Neural progenitor cell (in vitro differentiated cells): ENCODE measurements at regions not wholly inside any gene's neighbourhood (a gene's known extent, or its start where the extent isn't known, plus 50 kb on each side); places are given as distances from the start of the nearest gene placed in this dataset.

Experiments used
- DNase-seq: peaks from one replicate; pipeline ENCODE4 v3.0.0-alpha.2; 2016; ENCODE audit warnings: low spot score
- H2AFZ ChIP-seq: fragments of 200-600 bp; sonication (generic); replicated peaks from 2 replicates; pipeline ENCODE4 v1.6.1; 2016; ENCODE audit warnings: antibody characterized with exemption
- H3F3A ChIP-seq: fragments of 200-600 bp; sonication (generic); 2 replicates; pipeline ENCODE4 v1.6.1; 2016; ENCODE audit warnings: antibody characterized with exemption, low read depth
- H3K27ac ChIP-seq: fragments of 200-600 bp; sonication (generic); 2 replicates; pipeline ENCODE4 v1.5.1; 2016; ENCODE audit warnings: mild to moderate bottlenecking
- H3K27me3 ChIP-seq: fragments of 200-600 bp; sonication (generic); 2 replicates; pipeline ENCODE4 v1.6.1; 2016; ENCODE audit warnings: mild to moderate bottlenecking, moderate library complexity
- H3K36me3 ChIP-seq: fragments of 200-600 bp; sonication (generic); 2 replicates; pipeline ENCODE4 v1.5.1; 2016
- H3K4me1 ChIP-seq: fragments of 200-600 bp; sonication (generic); 2 replicates; pipeline ENCODE4 v1.6.1; 2016; ENCODE audit warnings: mixed run types
- H3K4me2 ChIP-seq: fragments of 200-600 bp; sonication (generic); 2 replicates; pipeline ENCODE4 v1.6.1; 2016
- H3K4me3 ChIP-seq: fragments of 200-600 bp; sonication (generic); 2 replicates; pipeline ENCODE4 v1.5.1; 2016
- H3K79me2 ChIP-seq: fragments of 200-600 bp; sonication (generic); 2 replicates; pipeline ENCODE4 v1.6.1; 2016; ENCODE audit warnings: low read depth
- H3K9ac ChIP-seq: fragments of 200-600 bp; sonication (generic); 2 replicates; pipeline ENCODE4 v1.6.1; 2016
- H3K9me3 ChIP-seq: fragments of 200-600 bp; sonication (generic); 2 replicates; pipeline ENCODE4 v1.5.1; 2016; ENCODE audit warnings: low read depth
- H4K20me1 ChIP-seq: fragments of 200-600 bp; sonication (generic); 2 replicates; pipeline ENCODE4 v1.6.1; 2016; ENCODE audit warnings: low read depth
- H3K27ac Mint-ChIP-seq: 3 replicates; pipeline ENCODE4 v1.8.0; 2021; ENCODE audit warnings: mixed read lengths
- H3K27me3 Mint-ChIP-seq: 2 replicates; pipeline ENCODE4 v1.8.0; 2022; ENCODE audit warnings: low read depth, mild to moderate bottlenecking, inconsistent platforms, moderate library complexity, mixed read lengths; ENCODE audit not compliant: insufficient read depth
- H3K36me3 Mint-ChIP-seq: 3 replicates; pipeline ENCODE4 v1.8.0; 2021; ENCODE audit warnings: mixed read lengths
- H3K4me1 Mint-ChIP-seq: 3 replicates; pipeline ENCODE4 v1.8.0; 2021; ENCODE audit warnings: mixed read lengths
- H3K4me3 Mint-ChIP-seq: 3 replicates; pipeline ENCODE4 v1.8.0; 2021; ENCODE audit warnings: mild to moderate bottlenecking, moderate library complexity, mixed read lengths
- H3K9me3 Mint-ChIP-seq: 3 replicates; pipeline ENCODE4 v1.8.0; 2020; ENCODE audit warnings: mixed read lengths
- CTCF ChIP-seq: fragments of 200-600 bp; sonication (generic); IDR thresholded peaks from 2 replicates; pipeline ENCODE4 v1.5.1; 2017; ENCODE audit warnings: antibody characterized with exemption, mild to moderate bottlenecking
- EZH2 ChIP-seq: fragments of 200-600 bp; sonication (generic); IDR thresholded peaks from 2 replicates; pipeline ENCODE4 v1.6.1; 2017; ENCODE audit warnings: antibody characterized with exemption, mild to moderate bottlenecking, moderate library complexity
- EZH2phosphoT487 ChIP-seq: fragments of 200-600 bp; sonication (generic); IDR thresholded peaks from 2 replicates; pipeline ENCODE4 v1.6.1; 2017; ENCODE audit warnings: antibody characterized with exemption

- Histone ChIP-seq H3K4me1 (peaks cover 7% of the 10 kb centered on the region), H4K20me1 (no peaks in the 10 kb centered on the region), H3K27me3 (no peaks in the 10 kb centered on the region), H2AFZ (no peak overlapping the region), H3K4me2 (no peak overlapping the region), H3K79me2 (no peaks in the 10 kb centered on the region), H3K36me3 (no peaks in the 10 kb centered on the region), H3K4me3 (no peak overlapping the region), H3K9me3 (no peaks in the 10 kb centered on the region), H3F3A (no peaks in the 10 kb centered on the region), H3K27ac (no peak overlapping the region), H3K9ac (no peak overlapping the region)
- H3K27ac Mint-ChIP-seq = no peak overlapping the region
- DNase-seq = no peak
- TF ChIP-seq EZH2phosphoT487 (no peak), EZH2 (no peak), CTCF (no peak)
- H3K9me3 Mint-ChIP-seq = no peaks in the 10 kb centered on the region
- H3K4me1 Mint-ChIP-seq = no peaks in the 10 kb centered on the region
- H3K36me3 Mint-ChIP-seq = no peaks in the 10 kb centered on the region
- no peak overlapping the region for H3K4me3 Mint-ChIP-seq
- H3K27me3 Mint-ChIP-seq = no peaks in the 10 kb centered on the region
These were observed 344.1 kb upstream of the FANCL start for GRCh38 chr2:58585233-58585632.

GRCh38 chr2:58584606-58585118, 343.5 kb upstream of the FANCL start:
- Histone ChIP-seq H3K9me3 (no peaks in the 10 kb centered on the region), H3K27ac (no peak overlapping the region), H3K4me1 (peaks cover 7% of the 10 kb centered on the region), H4K20me1 (no peaks in the 10 kb centered on the region), H3K27me3 (no peaks in the 10 kb centered on the region), H2AFZ (no peak overlapping the region), H3K36me3 (no peaks in the 10 kb centered on the region), H3K79me2 (no peaks in the 10 kb centered on the region), H3K4me2 (no peak overlapping the region), H3K4me3 (no peak overlapping the region), H3K9ac (no peak overlapping the region), H3F3A (no peaks in the 10 kb centered on the region)
- no peak overlapping the region for H3K27ac Mint-ChIP-seq
- H3K4me3 Mint-ChIP-seq = no peak overlapping the region
- no peaks in the 10 kb centered on the region for H3K4me1 Mint-ChIP-seq
- DNase-seq = no peak
- no peaks in the 10 kb centered on the region for H3K36me3 Mint-ChIP-seq
- H3K27me3 Mint-ChIP-seq = no peaks in the 10 kb centered on the region
- no peak for TF ChIP-seq EZH2phosphoT487
- no peak for TF ChIP-seq EZH2
- no peak for TF ChIP-seq CTCF
- peaks cover 2% of the 10 kb centered on the region for H3K9me3 Mint-ChIP-seq

GRCh38 chr2:58578276-58578675, 337.2 kb upstream of the FANCL start:
- no peaks in the 10 kb centered on the region for H3F3A ChIP-seq
- H2AFZ ChIP-seq = no peak overlapping the region
- H3K9ac ChIP-seq = no peak overlapping the region
- Mint-ChIP-seq H3K9me3 (peaks cover 9% of the 10 kb centered on the region), H3K27me3 (no peaks in the 10 kb centered on the region), H3K27ac (no peak overlapping the region), H3K4me3 (no peak overlapping the region), H3K4me1 (peaks cover 5% of the 10 kb centered on the region), H3K36me3 (no peaks in the 10 kb centered on the region)
- no peak for TF ChIP-seq CTCF
- TF ChIP-seq EZH2phosphoT487 = no peak
- no peak for TF ChIP-seq EZH2
- H4K20me1 ChIP-seq = no peaks in the 10 kb centered on the region
- peaks cover 7% of the 10 kb centered on the region for H3K4me1 ChIP-seq
- no peak overlapping the region for H3K4me2 ChIP-seq
- no peak overlapping the region for H3K27ac ChIP-seq
- no peaks in the 10 kb centered on the region for H3K79me2 ChIP-seq
- H3K27me3 ChIP-seq = no peaks in the 10 kb centered on the region
- DNase-seq = no peak
- no peaks in the 10 kb centered on the region for H3K36me3 ChIP-seq
- no peaks in the 10 kb centered on the region for H3K9me3 ChIP-seq
- H3K4me3 ChIP-seq = no peak overlapping the region
